ENCODE measurements at regions not wholly inside any gene's neighbourhood (a gene's known extent, or its start where the extent isn't known, plus 50 kb on each side); places are given as distances from the start of the nearest gene placed in this dataset.

GRCh38 chr10:108452533-108452932 lies 1288.0 kb upstream of the SORCS1 start:
- DNase-seq: no peak

- no peak for DNase-seq
These were observed 1285.8 kb upstream of the SORCS1 start for GRCh38 chr10:108450280-108450679.

GRCh38 chr10:108445746-108446145 lies 1281.2 kb upstream of the SORCS1 start:
- DNase-seq: no peak

- no peak for DNase-seq
These were observed 1279.1 kb upstream of the SORCS1 start for GRCh38 chr10:108443636-108444035.

GRCh38 chr10:108439397-108439796 lies 1274.9 kb upstream of the SORCS1 start:
- DNase-seq: no peak

GRCh38 chr10:108436096-108436495 lies 1271.6 kb upstream of the SORCS1 start:
- DNase-seq: no peak

- DNase-seq: no peak
These were observed 1270.2 kb upstream of the SORCS1 start for GRCh38 chr10:108434559-108435252.

GRCh38 chr10:108427146-108427545 lies 1262.6 kb upstream of the SORCS1 start:
- no peak for DNase-seq

- DNase-seq: no peak
These were observed 1260.9 kb upstream of the SORCS1 start for GRCh38 chr10:108425283-108425964.

- no peak for DNase-seq
These were observed 1260.2 kb upstream of the SORCS1 start for GRCh38 chr10:108424656-108425055.

GRCh38 chr10:108422286-108422685 lies 1257.8 kb upstream of the SORCS1 start:
- no peak for DNase-seq

GRCh38 chr10:108421266-108421665 lies 1256.8 kb upstream of the SORCS1 start:
- DNase-seq: no peak

- no peak for DNase-seq
These were observed 1249.4 kb upstream of the SORCS1 start for GRCh38 chr10:108413954-108414353.

- no peak for DNase-seq
These were observed 1247.8 kb upstream of the SORCS1 start for GRCh38 chr10:108412323-108412722.

GRCh38 chr10:108411894-108412293 lies 1247.4 kb upstream of the SORCS1 start:
- DNase-seq: no peak

- DNase-seq: no peak
These were observed 1246.7 kb upstream of the SORCS1 start for GRCh38 chr10:108411206-108411605.

GRCh38 chr10:108410236-108410635 lies 1245.7 kb upstream of the SORCS1 start:
- DNase-seq: no peak

GRCh38 chr10:108409306-108409705 lies 1244.8 kb upstream of the SORCS1 start:
- no peak for DNase-seq

GRCh38 chr10:108404155-108404554 lies 1239.6 kb upstream of the SORCS1 start:
- DNase-seq: no peak

GRCh38 chr10:108399465-108399864 lies 1235.0 kb upstream of the SORCS1 start:
- no peak for DNase-seq

- no peak for DNase-seq
These were observed 1228.6 kb upstream of the SORCS1 start for GRCh38 chr10:108393089-108393488.

- DNase-seq: no peak
These were observed 1227.8 kb upstream of the SORCS1 start for GRCh38 chr10:108392286-108392685.

- no peak for DNase-seq
These were observed 1224.2 kb upstream of the SORCS1 start for GRCh38 chr10:108388706-108389105.

- DNase-seq: no peak
These were observed 1221.5 kb upstream of the SORCS1 start for GRCh38 chr10:108385963-108386362.

- DNase-seq: no peak
These were observed 1219.9 kb upstream of the SORCS1 start for GRCh38 chr10:108384378-108384777.
